ENCODE measurements at regions not wholly inside any gene's neighbourhood (a gene's known extent, or its start where the extent isn't known, plus 50 kb on each side); places are given as distances from the start of the nearest gene placed in this dataset.

DNA sequence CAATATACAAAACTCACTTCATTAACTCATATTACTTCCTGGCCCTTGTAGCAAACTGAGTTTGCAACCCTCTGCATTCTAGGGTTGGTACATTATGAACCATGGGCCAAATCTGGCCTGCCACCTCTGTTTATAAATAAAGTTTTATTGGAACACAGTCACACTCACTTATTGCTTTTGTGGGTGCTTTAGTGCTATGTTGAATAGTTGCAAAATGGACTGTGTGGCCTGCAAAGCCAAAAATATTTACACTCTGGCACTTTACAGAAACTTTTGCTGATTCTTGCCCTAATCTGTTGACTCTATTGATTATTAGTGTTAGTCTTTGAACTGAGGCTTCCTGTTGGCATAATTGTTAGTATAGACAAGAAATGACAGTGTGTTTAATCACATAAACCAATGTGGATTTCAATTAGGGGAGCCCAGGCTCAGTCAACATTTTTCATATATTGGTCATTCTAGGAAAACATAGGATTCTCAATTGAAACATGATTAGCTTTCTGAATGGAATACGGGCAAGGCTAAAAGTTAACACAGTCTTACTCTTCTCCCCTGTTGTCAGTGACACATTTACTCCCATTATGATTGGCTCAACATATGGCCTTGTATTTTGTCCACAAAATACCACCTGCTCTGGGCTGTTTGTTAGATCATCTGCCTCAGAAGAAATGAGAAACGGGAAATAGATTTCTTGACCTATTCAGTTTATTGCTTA, 241.9 kb upstream of the ZFP64 start:
- TF ChIP-seq EZH2 (optimal IDR thresholded peaks at IDR 0.05; ENCODE audit: low read depth, low read length) = no peak
- TF ChIP-seq, protein P1, sequence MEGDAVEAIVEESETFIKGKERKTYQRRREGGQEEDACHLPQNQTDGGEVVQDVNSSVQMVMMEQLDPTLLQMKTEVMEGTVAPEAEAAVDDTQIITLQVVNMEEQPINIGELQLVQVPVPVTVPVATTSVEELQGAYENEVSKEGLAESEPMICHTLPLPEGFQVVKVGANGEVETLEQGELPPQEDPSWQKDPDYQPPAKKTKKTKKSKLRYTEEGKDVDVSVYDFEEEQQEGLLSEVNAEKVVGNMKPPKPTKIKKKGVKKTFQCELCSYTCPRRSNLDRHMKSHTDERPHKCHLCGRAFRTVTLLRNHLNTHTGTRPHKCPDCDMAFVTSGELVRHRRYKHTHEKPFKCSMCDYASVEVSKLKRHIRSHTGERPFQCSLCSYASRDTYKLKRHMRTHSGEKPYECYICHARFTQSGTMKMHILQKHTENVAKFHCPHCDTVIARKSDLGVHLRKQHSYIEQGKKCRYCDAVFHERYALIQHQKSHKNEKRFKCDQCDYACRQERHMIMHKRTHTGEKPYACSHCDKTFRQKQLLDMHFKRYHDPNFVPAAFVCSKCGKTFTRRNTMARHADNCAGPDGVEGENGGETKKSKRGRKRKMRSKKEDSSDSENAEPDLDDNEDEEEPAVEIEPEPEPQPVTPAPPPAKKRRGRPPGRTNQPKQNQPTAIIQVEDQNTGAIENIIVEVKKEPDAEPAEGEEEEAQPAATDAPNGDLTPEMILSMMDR (IDR thresholded peaks at IDR 0.05; ENCODE audit: low read length) = no peak

All from MM.1S (cell line).